Right lobe of liver (tissue), 4 donors: ENCODE measurements at regions not wholly inside any gene's neighbourhood (a gene's known extent, or its start where the extent isn't known, plus 50 kb on each side); places are given as distances from the start of the nearest gene placed in this dataset.

Experiments
- CTCF ChIP-seq, 4 donors: fragments of 200-600 bp in 3 of 4; fragments of 450-650 bp in 1 of 4; IDR thresholded peaks; one replicate each; pipeline versions ENCODE4 v1.5.1 to v1.8.0; 2016 to 2022; ENCODE audit warnings: antibody characterized with exemption in 4 of 4, mild to moderate bottlenecking in 2 of 4
- POLR2A ChIP-seq: fragments of 450-650 bp; IDR thresholded peaks from one replicate; pipeline ENCODE4 v1.6.1; 2017; ENCODE audit warnings: antibody characterized with exemption, mild to moderate bottlenecking
- donor health status: DM: no; HTN: no; CAD: no.
- donor health status: DM: no; HTN: no; CAD: no.
- donor health status: DM: no; HTN: yes; CAD: no.

- TF ChIP-seq CTCF (IDR thresholded peaks at IDR 0.05) = no peak
- TF ChIP-seq POLR2A = no peak
Observed at GRCh38 chr5:27502236-27502635, 463.9 kb upstream of the CDH9 start.
